ENCODE measurements at regions not wholly inside any gene's neighbourhood (a gene's known extent, or its start where the extent isn't known, plus 50 kb on each side); places are given as distances from the start of the nearest gene placed in this dataset.

- POLR2A ChIA-PET = no interaction called here
- CTCF ChIA-PET = no interaction called here
- no peak for DNase-seq (ENCODE audit: extremely low spot score)
- TF ChIP-seq CTCF (IDR thresholded peaks at IDR 0.05; ENCODE audit: control extremely low read depth, extremely low read depth, low read depth, missing control alignments) = no peak
These were observed 975.8 kb downstream of the TLE4 start for GRCh38 chr9:80547613-80548012.

- no peak for TF ChIP-seq CTCF (IDR thresholded peaks at IDR 0.05; ENCODE audit: control extremely low read depth, extremely low read depth, low read depth, missing control alignments)
- ChIA-PET CTCF (interaction anchor here (1.3 kb wide), 1 partner anchor 14 kb away, joined by 4 read pairs; no protein-coding TSS in a partner anchor), POLR2A (no interaction called here)
- DNase-seq (ENCODE audit: extremely low spot score) = no peak
These were observed 968.6 kb downstream of the TLE4 start for GRCh38 chr9:80540387-80540786.

DNA sequence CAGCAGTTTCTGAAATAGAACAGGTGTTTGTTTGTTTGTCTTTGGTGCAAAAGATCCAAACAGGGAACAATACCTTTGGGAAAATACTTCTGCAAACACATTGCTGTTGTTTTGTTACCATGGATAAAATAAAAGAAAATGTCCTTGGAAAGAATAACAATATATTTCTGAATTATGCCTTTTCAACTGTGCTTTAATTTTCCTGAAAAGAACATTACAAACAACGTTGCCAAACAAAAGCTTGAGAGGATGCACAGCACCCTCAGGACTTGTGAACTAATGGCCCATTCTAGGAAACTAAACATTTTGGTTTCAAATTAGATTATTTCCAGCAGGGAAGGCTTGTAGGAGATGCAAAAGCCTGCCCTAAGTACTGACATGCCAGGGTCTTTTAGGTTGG is 967.2 kb downstream of the TLE4 start:
- ChIA-PET CTCF (interaction anchor here (0.9 kb wide), 1 partner anchor 73 kb away, joined by 3 read pairs; no protein-coding TSS in a partner anchor), POLR2A (no interaction called here)
- DNase-seq (ENCODE audit: extremely low spot score) = no peak
- no peak for TF ChIP-seq CTCF (IDR thresholded peaks at IDR 0.05; ENCODE audit: control extremely low read depth, extremely low read depth, low read depth, missing control alignments)

GRCh38 chr9:80522465-80522864 is 950.7 kb downstream of the TLE4 start:
- no peak for DNase-seq (ENCODE audit: extremely low spot score)
- CTCF ChIA-PET = no interaction called here
- no peak for TF ChIP-seq CTCF (IDR thresholded peaks at IDR 0.05; ENCODE audit: control extremely low read depth, extremely low read depth, low read depth, missing control alignments)
- POLR2A ChIA-PET = no interaction called here

DNA sequence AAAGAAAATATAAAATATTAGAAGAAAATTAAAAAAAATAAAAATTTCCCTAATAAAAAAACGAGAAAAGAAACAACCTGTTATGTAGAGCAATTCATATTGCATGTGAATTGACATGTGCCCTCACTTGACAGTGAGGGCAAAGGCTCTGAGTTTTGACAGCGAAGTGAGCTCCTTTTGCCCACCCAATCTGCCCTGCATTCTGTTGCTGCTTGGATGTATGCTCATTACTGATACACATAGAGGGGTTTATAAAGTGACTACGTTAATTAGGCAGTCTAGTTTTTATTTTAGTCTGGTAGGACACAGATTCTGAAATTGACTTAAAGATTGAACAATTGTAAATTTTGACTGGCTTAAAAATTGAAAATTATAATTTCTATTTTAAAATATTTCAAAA is 949.4 kb downstream of the TLE4 start:
- DNase-seq (ENCODE audit: extremely low spot score) = no peak
- CTCF ChIA-PET = no interaction called here
- POLR2A ChIA-PET = no interaction called here
- TF ChIP-seq CTCF (IDR thresholded peaks at IDR 0.05; ENCODE audit: control extremely low read depth, extremely low read depth, low read depth, missing control alignments) = no peak

GRCh38 chr9:80520231-80520630 is 948.5 kb downstream of the TLE4 start:
- ChIA-PET POLR2A (no interaction called here), CTCF (no interaction called here)
- no peak for TF ChIP-seq CTCF (IDR thresholded peaks at IDR 0.05; ENCODE audit: control extremely low read depth, extremely low read depth, low read depth, missing control alignments)
- no peak for DNase-seq (ENCODE audit: extremely low spot score)

DNA sequence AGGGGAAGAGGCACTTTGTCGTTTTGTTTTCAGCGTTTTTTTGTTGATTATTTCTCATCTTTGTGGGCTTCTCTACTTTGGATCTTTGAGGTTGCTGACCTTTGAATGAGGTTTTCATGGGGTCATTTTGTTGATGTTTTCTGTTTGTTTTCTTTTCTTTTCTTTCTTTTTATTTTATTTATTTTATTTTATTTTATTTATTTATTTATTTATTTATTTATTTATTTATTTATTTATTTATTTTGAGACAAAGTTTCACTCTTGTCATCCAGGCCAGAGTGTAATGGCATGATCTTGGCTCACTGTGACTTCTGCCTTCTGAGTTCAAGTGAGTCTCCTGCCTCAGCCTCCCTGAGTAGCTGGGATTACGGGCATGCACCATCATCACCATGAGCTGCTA is 946.7 kb downstream of the TLE4 start:
- no peak for DNase-seq (ENCODE audit: extremely low spot score)
- TF ChIP-seq CTCF (IDR thresholded peaks at IDR 0.05; ENCODE audit: control extremely low read depth, extremely low read depth, low read depth, missing control alignments) = no peak
- ChIA-PET POLR2A (no interaction called here), CTCF (no interaction called here)

Measured in GM10248 (cell line).